Natural killer cell (primary cell): ENCODE measurements at regions not wholly inside any gene's neighbourhood (a gene's known extent, or its start where the extent isn't known, plus 50 kb on each side); places are given as distances from the start of the nearest gene placed in this dataset.
A peak's percentile ranks its signal among the peaks of the same experiment; 100 is the strongest.

Source experiments
- ATAC-seq, 3 donors: fragments of 150-1000 bp in 2 of 3; fragments of 200-7000 bp in 1 of 3; cut with Tn5 transposase; 1 replicate in 1 of 3; 2 replicates in 2 of 3; pipeline ENCODE4 v1.10.0; 2021; ENCODE audit warnings: mild to moderate bottlenecking in 2 of 3, moderate library complexity in 2 of 3
- DNase-seq, 2 donors: peaks; one replicate each; pipeline versions ENCODE4 v3.0.0 to v3.0.0-alpha.2; 2013 to 2021; ENCODE audit warnings: mixed read lengths in 1 of 2
- H3K27ac ChIP-seq: one replicate; pipeline ENCODE4 v1.5.1; 2013; ENCODE audit warnings: mild to moderate bottlenecking, low read length
- H3K27me3 ChIP-seq: one replicate; pipeline ENCODE4 v1.6.1; 2013; ENCODE audit warnings: low read length; ENCODE audit not compliant: control insufficient read depth, insufficient read depth
- H3K36me3 ChIP-seq: one replicate; pipeline ENCODE4 v1.6.1; 2013; ENCODE audit warnings: low read length; ENCODE audit not compliant: control insufficient read depth, insufficient read depth
- H3K4me1 ChIP-seq: one replicate; pipeline ENCODE4 v1.6.1; 2013; ENCODE audit warnings: low read length; ENCODE audit not compliant: control insufficient read depth, insufficient read depth
- H3K4me3 ChIP-seq: one replicate; pipeline ENCODE4 v1.5.1; 2013; ENCODE audit warnings: low read length
- H3K9me3 ChIP-seq: one replicate; pipeline ENCODE4 v1.6.1; 2013; ENCODE audit warnings: low read length; ENCODE audit not compliant: control insufficient read depth, insufficient read depth
- H3K27ac Mint-ChIP-seq, 2 donors: one replicate each; pipeline ENCODE4 v1.8.0; 2022; ENCODE audit warnings: mild to moderate bottlenecking in 2 of 2, mixed read lengths in 2 of 2, moderate library complexity in 1 of 2
- H3K27me3 Mint-ChIP-seq, 2 donors: one replicate each; pipeline ENCODE4 v1.8.0; 2022; ENCODE audit warnings: low read depth in 2 of 2, mixed read lengths in 2 of 2
- H3K36me3 Mint-ChIP-seq: one replicate; pipeline ENCODE4 v1.8.0; 2022; ENCODE audit warnings: mixed read lengths
- H3K4me1 Mint-ChIP-seq, 2 donors: one replicate each; pipeline ENCODE4 v1.8.0; 2022; ENCODE audit warnings: mixed read lengths in 2 of 2
- H3K4me3 Mint-ChIP-seq: one replicate; pipeline ENCODE4 v1.8.0; 2022; ENCODE audit warnings: mild to moderate bottlenecking, moderate library complexity, mixed read lengths
- H3K9me3 Mint-ChIP-seq, 2 donors: one replicate each; pipeline ENCODE4 v1.8.0; 2022; ENCODE audit warnings: mixed read lengths in 2 of 2
- WGBS: methylation state at CpG from one replicate; pipeline ENCODE4 v1.1.7; 2013; ENCODE audit warnings: missing lambda C conversion rate; ENCODE audit not compliant: insufficient coverage; 5-methylcytosine and 5-hydroxymethylcytosine counted together
- intact Hi-C: fragments of 100-400 bp; cut with micrococcal nuclease; formaldehyde crosslinking; loops from one replicate; pipeline ENCODE4 v1.14.2; 2022
- TF ChIP-seq, protein P1 (sequence below): fragments of 200-600 bp; IDR thresholded peaks from one replicate; pipeline ENCODE4 v1.8.0; 2022; ENCODE audit warnings: antibody characterized with exemption

DNA sequence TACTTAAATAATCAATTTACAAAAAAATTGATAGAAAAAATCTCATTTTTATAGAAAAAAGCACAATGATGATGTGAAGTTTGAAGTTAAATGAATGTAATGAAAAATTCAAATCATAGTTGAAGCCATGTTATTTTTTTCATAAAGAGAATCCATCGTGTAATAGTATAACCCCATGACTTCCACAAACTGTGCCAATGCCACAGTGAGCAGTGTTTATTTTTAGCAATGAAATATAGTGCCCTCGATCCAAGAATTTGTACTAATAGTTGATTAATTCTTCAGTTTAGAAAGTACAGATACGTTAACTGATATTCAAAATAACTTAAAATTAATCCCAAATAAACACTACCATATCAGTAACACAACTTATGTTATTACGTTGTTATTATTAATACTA is 225.9 kb downstream of the PTPRC start:
- no CpG with 5 or more reads among the region's 4 CpGs for WGBS
- Mint-ChIP-seq H3K36me3 (no peaks in the 10 kb centered on the region), H3K4me1 (peaks cover 17 to 22% of the 10 kb centered on the region in 2 donors), H3K27me3 (no peaks in the 10 kb centered on the region), H3K9me3 (no peaks in the 10 kb centered on the region), H3K27ac (no peak overlapping the region), H3K4me3 (no peak overlapping the region)
- no peak overlapping the region for H3K4me3 ChIP-seq
- no peaks in the 10 kb centered on the region for H3K9me3 ChIP-seq
- ATAC-seq (no peak), DNase-seq (no peak)
- no peak overlapping the region for H3K27ac ChIP-seq
- TF ChIP-seq, protein P1, sequence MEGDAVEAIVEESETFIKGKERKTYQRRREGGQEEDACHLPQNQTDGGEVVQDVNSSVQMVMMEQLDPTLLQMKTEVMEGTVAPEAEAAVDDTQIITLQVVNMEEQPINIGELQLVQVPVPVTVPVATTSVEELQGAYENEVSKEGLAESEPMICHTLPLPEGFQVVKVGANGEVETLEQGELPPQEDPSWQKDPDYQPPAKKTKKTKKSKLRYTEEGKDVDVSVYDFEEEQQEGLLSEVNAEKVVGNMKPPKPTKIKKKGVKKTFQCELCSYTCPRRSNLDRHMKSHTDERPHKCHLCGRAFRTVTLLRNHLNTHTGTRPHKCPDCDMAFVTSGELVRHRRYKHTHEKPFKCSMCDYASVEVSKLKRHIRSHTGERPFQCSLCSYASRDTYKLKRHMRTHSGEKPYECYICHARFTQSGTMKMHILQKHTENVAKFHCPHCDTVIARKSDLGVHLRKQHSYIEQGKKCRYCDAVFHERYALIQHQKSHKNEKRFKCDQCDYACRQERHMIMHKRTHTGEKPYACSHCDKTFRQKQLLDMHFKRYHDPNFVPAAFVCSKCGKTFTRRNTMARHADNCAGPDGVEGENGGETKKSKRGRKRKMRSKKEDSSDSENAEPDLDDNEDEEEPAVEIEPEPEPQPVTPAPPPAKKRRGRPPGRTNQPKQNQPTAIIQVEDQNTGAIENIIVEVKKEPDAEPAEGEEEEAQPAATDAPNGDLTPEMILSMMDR: no peak
- H3K4me1 ChIP-seq: no peaks in the 10 kb centered on the region
- no peaks in the 10 kb centered on the region for H3K36me3 ChIP-seq
- intact Hi-C loops: no loop called here
- H3K27me3 ChIP-seq: no peaks in the 10 kb centered on the region

GRCh38 chr1:198865319-198865718 is 226.5 kb downstream of the PTPRC start:
- Histone ChIP-seq H3K4me1 (no peaks in the 10 kb centered on the region), H3K27me3 (no peaks in the 10 kb centered on the region), H3K4me3 (no peak overlapping the region), H3K36me3 (no peaks in the 10 kb centered on the region), H3K27ac (no peak overlapping the region), H3K9me3 (no peaks in the 10 kb centered on the region)
- no peak for DNase-seq
- TF ChIP-seq, protein P1: no peak
- Mint-ChIP-seq H3K27ac (no peak overlapping the region), H3K9me3 (no peaks in the 10 kb centered on the region), H3K4me1 (peaks cover 17 to 28% of the 10 kb centered on the region in 2 donors), H3K27me3 (no peaks in the 10 kb centered on the region), H3K4me3 (no peak overlapping the region), H3K36me3 (no peaks in the 10 kb centered on the region)
- WGBS: no CpG with 5 or more reads among the region's 2 CpGs
- intact Hi-C loops: no loop called here
- ATAC-seq: no peak

DNA sequence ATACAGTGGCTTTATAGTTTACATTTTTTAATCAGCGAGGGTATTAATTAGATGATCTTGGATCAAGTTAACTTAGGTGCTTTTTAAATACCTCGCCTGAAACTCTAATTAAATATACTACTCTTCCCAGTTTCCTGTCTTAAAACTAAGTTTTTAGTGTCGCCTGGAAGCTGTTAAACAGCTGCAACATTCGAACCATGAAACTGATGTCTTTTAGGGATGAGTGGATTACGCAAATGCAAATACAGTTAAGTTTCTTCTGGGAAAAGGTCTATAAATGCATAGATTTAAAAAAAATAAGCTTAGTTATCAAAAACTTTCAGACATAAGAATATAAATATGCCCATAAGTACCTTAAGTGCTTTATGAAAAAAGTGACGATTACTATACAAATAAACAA is 228.3 kb downstream of the PTPRC start:
- peaks cover 15 to 25% of the 10 kb centered on the region in 2 donors for H3K4me1 Mint-ChIP-seq
- H3K4me3 Mint-ChIP-seq: no peak overlapping the region
- no peaks in the 10 kb centered on the region for H3K36me3 Mint-ChIP-seq
- H3K9me3 Mint-ChIP-seq: no peaks in the 10 kb centered on the region
- Histone ChIP-seq H3K27ac (no peak overlapping the region), H3K27me3 (no peaks in the 10 kb centered on the region), H3K4me1 (no peaks in the 10 kb centered on the region), H3K36me3 (no peaks in the 10 kb centered on the region), H3K4me3 (no peak overlapping the region), H3K9me3 (no peaks in the 10 kb centered on the region)
- intact Hi-C loops: no loop called here
- no peak for ATAC-seq
- no peak for DNase-seq
- 96% methylated on average over 3 of the region's 6 CpGs for WGBS
- H3K27ac Mint-ChIP-seq: peak overlapping the region in 1 of 2 donors; percentile 52
- H3K27me3 Mint-ChIP-seq: no peaks in the 10 kb centered on the region
- TF ChIP-seq, protein P1: no peak

- Mint-ChIP-seq H3K36me3 (peaks cover 6% of the 10 kb centered on the region), H3K4me1 (peaks cover 32 to 36% of the 10 kb centered on the region in 2 donors), H3K27me3 (no peaks in the 10 kb centered on the region), H3K4me3 (no peak overlapping the region), H3K27ac (peak overlapping the region in 1 of 2 donors; percentile 38), H3K9me3 (peaks cover 0 to 2% of the 10 kb centered on the region in 2 donors)
- Histone ChIP-seq H3K36me3 (peaks cover under 1% of the 10 kb centered on the region), H3K4me3 (no peak overlapping the region), H3K27me3 (no peaks in the 10 kb centered on the region), H3K27ac (no peak overlapping the region), H3K9me3 (no peaks in the 10 kb centered on the region), H3K4me1 (no peaks in the 10 kb centered on the region)
- DNase-seq: no peak
- TF ChIP-seq, protein P1: no peak
- 95% methylated on average over 1 of the region's 2 CpGs for WGBS
- ATAC-seq: no peak
- intact Hi-C loops: no loop called here
These were observed 234.9 kb downstream of the PTPRC start for GRCh38 chr1:198873696-198874230.
